HG03139 (cell line): ENCODE measurements at regions not wholly inside any gene's neighbourhood (a gene's known extent, or its start where the extent isn't known, plus 50 kb on each side); places are given as distances from the start of the nearest gene placed in this dataset.

Experiments used
- ATAC-seq: cut with Tn5 transposase; IDR thresholded peaks from one replicate; pipeline ENCODE4 v1.9.1; 2021; ENCODE audit not compliant: unreplicated experiment

GRCh38 chr13:40465015-40465390, 201.4 kb downstream of the FOXO1 start:
- ATAC-seq = no peak

GRCh38 chr13:40466272-40466671, 200.2 kb downstream of the FOXO1 start:
- no peak for ATAC-seq

GRCh38 chr13:40468227-40468838, 198.1 kb downstream of the FOXO1 start:
- ATAC-seq = no peak

- ATAC-seq = no peak
Observed at GRCh38 chr13:40469581-40470310, 196.7 kb downstream of the FOXO1 start.

GRCh38 chr13:40470660-40471059, 195.8 kb downstream of the FOXO1 start:
- no peak for ATAC-seq

GRCh38 chr13:40471076-40471475, 195.4 kb downstream of the FOXO1 start:
- ATAC-seq = no peak

- no peak for ATAC-seq
Observed at GRCh38 chr13:40471911-40472310, 194.5 kb downstream of the FOXO1 start.

GRCh38 chr13:40472427-40473220, 193.8 kb downstream of the FOXO1 start:
- no peak for ATAC-seq

GRCh38 chr13:40475617-40476016, 190.8 kb downstream of the FOXO1 start:
- ATAC-seq = no peak

GRCh38 chr13:40476175-40476958, 190.1 kb downstream of the FOXO1 start:
- no peak for ATAC-seq

GRCh38 chr13:40477623-40478608, 188.5 kb downstream of the FOXO1 start:
- ATAC-seq = no peak

GRCh38 chr13:40478775-40479174, 187.7 kb downstream of the FOXO1 start:
- ATAC-seq = no peak

GRCh38 chr13:40479196-40479845, 187.1 kb downstream of the FOXO1 start:
- ATAC-seq = no peak

GRCh38 chr13:40480012-40480914, 186.2 kb downstream of the FOXO1 start:
- no peak for ATAC-seq

GRCh38 chr13:40480915-40481516, 185.4 kb downstream of the FOXO1 start:
- ATAC-seq = no peak

- no peak for ATAC-seq
Observed at GRCh38 chr13:40483601-40484000, 182.8 kb downstream of the FOXO1 start.

- ATAC-seq = no peak
Observed at GRCh38 chr13:40484101-40484800, 182.2 kb downstream of the FOXO1 start.
